Astrocyte (in vitro differentiated cells and primary cell): ENCODE measurements at regions not wholly inside any gene's neighbourhood (a gene's known extent, or its start where the extent isn't known, plus 50 kb on each side); places are given as distances from the start of the nearest gene placed in this dataset.

ENCODE experiments used
- EZH2 ChIP-seq: IDR thresholded peaks from 2 replicates; pipeline ENCODE4 v1.6.1; 2012; ENCODE audit warnings: mild to moderate bottlenecking, low read length, inconsistent platforms; ENCODE audit not compliant: insufficient read depth
- TF ChIP-seq, protein P1 (sequence below): IDR thresholded peaks from 2 replicates; pipeline ENCODE4 v1.5.1; 2011; ENCODE audit warnings: low read depth, mild to moderate bottlenecking, inconsistent platforms, low read length, moderate library complexity; ENCODE audit not compliant: insufficient read depth

DNA sequence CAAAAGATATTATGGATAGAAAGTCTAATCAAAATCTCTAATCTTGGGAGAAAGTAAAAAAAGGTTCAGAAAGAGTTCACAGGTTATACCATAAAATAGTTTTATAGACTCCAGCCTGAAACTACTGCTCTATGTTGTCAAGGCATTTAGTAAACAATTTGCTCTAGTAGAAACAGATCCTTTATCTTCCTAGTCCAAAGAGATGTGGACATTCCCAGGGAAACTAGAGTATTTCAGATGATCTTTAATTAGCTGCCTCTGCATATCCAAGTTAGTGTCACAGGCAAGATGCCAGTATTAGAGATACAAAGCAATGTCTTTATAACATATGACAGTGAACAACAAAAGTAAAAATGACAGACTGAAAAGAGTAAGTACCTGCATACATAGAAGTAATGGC lies 708.6 kb downstream of the CCDC85A start:
- TF ChIP-seq, protein P1, sequence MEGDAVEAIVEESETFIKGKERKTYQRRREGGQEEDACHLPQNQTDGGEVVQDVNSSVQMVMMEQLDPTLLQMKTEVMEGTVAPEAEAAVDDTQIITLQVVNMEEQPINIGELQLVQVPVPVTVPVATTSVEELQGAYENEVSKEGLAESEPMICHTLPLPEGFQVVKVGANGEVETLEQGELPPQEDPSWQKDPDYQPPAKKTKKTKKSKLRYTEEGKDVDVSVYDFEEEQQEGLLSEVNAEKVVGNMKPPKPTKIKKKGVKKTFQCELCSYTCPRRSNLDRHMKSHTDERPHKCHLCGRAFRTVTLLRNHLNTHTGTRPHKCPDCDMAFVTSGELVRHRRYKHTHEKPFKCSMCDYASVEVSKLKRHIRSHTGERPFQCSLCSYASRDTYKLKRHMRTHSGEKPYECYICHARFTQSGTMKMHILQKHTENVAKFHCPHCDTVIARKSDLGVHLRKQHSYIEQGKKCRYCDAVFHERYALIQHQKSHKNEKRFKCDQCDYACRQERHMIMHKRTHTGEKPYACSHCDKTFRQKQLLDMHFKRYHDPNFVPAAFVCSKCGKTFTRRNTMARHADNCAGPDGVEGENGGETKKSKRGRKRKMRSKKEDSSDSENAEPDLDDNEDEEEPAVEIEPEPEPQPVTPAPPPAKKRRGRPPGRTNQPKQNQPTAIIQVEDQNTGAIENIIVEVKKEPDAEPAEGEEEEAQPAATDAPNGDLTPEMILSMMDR = no peak
- TF ChIP-seq EZH2 = no peak
